Endodermal cell (in vitro differentiated cells): ENCODE measurements at regions not wholly inside any gene's neighbourhood (a gene's known extent, or its start where the extent isn't known, plus 50 kb on each side); places are given as distances from the start of the nearest gene placed in this dataset.

Source experiments
- DNase-seq: peaks from one replicate; pipeline ENCODE4 v3.0.0-alpha.2; 2017
- H3K27ac ChIP-seq: 2 replicates; pipeline ENCODE4 v1.5.1; 2013; ENCODE audit warnings: mild to moderate bottlenecking, low read depth, low read length, moderate library complexity
- H3K27me3 ChIP-seq: 2 replicates; pipeline ENCODE4 v1.6.1; 2013; ENCODE audit warnings: mild to moderate bottlenecking, low read length, moderate library complexity; ENCODE audit not compliant: insufficient read depth, control insufficient read depth, poor library complexity, severe bottlenecking
- H3K36me3 ChIP-seq: 2 replicates; pipeline ENCODE4 v1.7.0; 2013; ENCODE audit warnings: mild to moderate bottlenecking, low read length, moderate library complexity; ENCODE audit not compliant: control insufficient read depth, insufficient read depth
- H3K4me1 ChIP-seq: one replicate; pipeline ENCODE4 v1.7.0; 2013; ENCODE audit warnings: low read length; ENCODE audit not compliant: control insufficient read depth, insufficient read depth
- H3K4me3 ChIP-seq: 2 replicates; pipeline ENCODE4 v1.5.1; 2013; ENCODE audit warnings: mild to moderate bottlenecking, low read length, moderate library complexity
- H3K9ac ChIP-seq: 2 replicates; pipeline ENCODE4 v1.6.1; 2013; ENCODE audit warnings: mild to moderate bottlenecking, low read length, moderate library complexity; ENCODE audit not compliant: poor library complexity, severe bottlenecking; ENCODE audit errors: extremely low read depth
- H3K9me3 ChIP-seq: 2 replicates; pipeline ENCODE4 v1.6.1; 2013; ENCODE audit warnings: mild to moderate bottlenecking, low read length, moderate library complexity; ENCODE audit not compliant: control insufficient read depth
- H3K27ac Mint-ChIP-seq: 2 replicates; pipeline ENCODE4 v1.8.0; 2020; ENCODE audit warnings: mixed read lengths
- H3K27me3 Mint-ChIP-seq: 2 replicates; pipeline ENCODE4 v1.8.0; 2021; ENCODE audit warnings: mild to moderate bottlenecking, mixed read lengths; ENCODE audit not compliant: insufficient read depth
- H3K36me3 Mint-ChIP-seq: 2 replicates; pipeline ENCODE4 v1.8.0; 2020; ENCODE audit warnings: low read depth, mixed read lengths
- H3K4me1 Mint-ChIP-seq: 2 replicates; pipeline ENCODE4 v1.8.0; 2020; ENCODE audit warnings: mixed read lengths
- H3K4me3 Mint-ChIP-seq: 2 replicates; pipeline ENCODE4 v1.8.0; 2020; ENCODE audit warnings: mild to moderate bottlenecking, moderate library complexity, mixed read lengths
- H3K9me3 Mint-ChIP-seq: 2 replicates; pipeline ENCODE4 v1.8.0; 2020; ENCODE audit warnings: mild to moderate bottlenecking, mixed read lengths
- CTCF ChIP-seq: fragments of 200-600 bp; sonication (generic); conservative IDR thresholded peaks from 2 replicates; pipeline ENCODE4 v1.5.0; 2021; ENCODE audit warnings: antibody characterized with exemption, mild to moderate bottlenecking
- WGBS, 2 experiments: methylation state at CpG; one replicate each; pipeline versions ENCODE4 v1.1.5 to v1.1.7; 2013; ENCODE audit warnings: missing lambda C conversion rate in 2 of 2, mixed read lengths in 1 of 2; ENCODE audit not compliant: insufficient coverage in 1 of 2, insufficient read length in 1 of 2; 5-methylcytosine and 5-hydroxymethylcytosine counted together

GRCh38 chr5:82405161-82405560 lies 127.0 kb upstream of the RPS23 start:
- H3K27ac Mint-ChIP-seq = no peak overlapping the region
- no peak overlapping the region for H3K4me3 Mint-ChIP-seq
- Histone ChIP-seq H3K36me3 (no peaks in the 10 kb centered on the region), H3K4me3 (no peak overlapping the region), H3K27ac (no peak overlapping the region), H3K9me3 (peaks cover 19% of the 10 kb centered on the region), H3K27me3 (no peaks in the 10 kb centered on the region), H3K9ac (no peak overlapping the region), H3K4me1 (no peaks in the 10 kb centered on the region)
- H3K36me3 Mint-ChIP-seq = no peaks in the 10 kb centered on the region
- H3K9me3 Mint-ChIP-seq = peaks cover 32% of the 10 kb centered on the region
- no peak for TF ChIP-seq CTCF
- H3K4me1 Mint-ChIP-seq = peaks cover 16% of the 10 kb centered on the region
- no peak for DNase-seq
- peaks cover 8% of the 10 kb centered on the region for H3K27me3 Mint-ChIP-seq
- 71 to 86% methylated on average over 2 of the region's 2 CpGs for WGBS, 2 experiments

GRCh38 chr5:82404382-82404945 lies 126.3 kb upstream of the RPS23 start:
- peaks cover 32% of the 10 kb centered on the region for H3K9me3 Mint-ChIP-seq
- no peaks in the 10 kb centered on the region for H3K4me1 ChIP-seq
- no peak overlapping the region for H3K27ac ChIP-seq
- peaks cover 19% of the 10 kb centered on the region for H3K9me3 ChIP-seq
- H3K4me1 Mint-ChIP-seq = peaks cover 16% of the 10 kb centered on the region
- WGBS, 2 experiments = 95 to 100% methylated on average over 2 to 3 of the region's 3 CpGs
- H3K36me3 Mint-ChIP-seq = no peaks in the 10 kb centered on the region
- H3K27ac Mint-ChIP-seq = no peak overlapping the region
- H3K36me3 ChIP-seq = no peaks in the 10 kb centered on the region
- no peaks in the 10 kb centered on the region for H3K27me3 ChIP-seq
- H3K27me3 Mint-ChIP-seq = peaks cover 8% of the 10 kb centered on the region
- no peak overlapping the region for H3K9ac ChIP-seq
- DNase-seq = no peak
- no peak for TF ChIP-seq CTCF
- H3K4me3 ChIP-seq = no peak overlapping the region
- H3K4me3 Mint-ChIP-seq = no peak overlapping the region

DNA sequence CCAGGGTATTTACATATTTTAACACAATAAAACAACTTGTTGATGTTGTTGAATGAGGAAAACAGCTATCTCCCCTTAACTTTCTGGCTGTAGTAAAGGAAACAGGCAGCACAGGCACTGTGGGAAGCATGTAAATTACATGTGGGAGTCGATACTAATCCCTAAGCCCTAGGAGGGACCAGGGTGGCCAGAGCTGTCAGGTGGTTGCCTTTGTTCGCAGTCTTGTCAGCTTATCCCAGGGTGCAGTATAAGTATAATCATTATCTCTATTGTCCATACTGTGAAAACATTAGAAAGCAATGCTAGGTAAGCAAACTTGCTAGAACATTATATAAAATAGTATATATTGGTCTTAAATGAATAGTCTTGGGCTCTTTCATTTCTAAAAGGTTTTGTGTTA lies 125.6 kb upstream of the RPS23 start:
- Histone ChIP-seq H3K4me1 (no peaks in the 10 kb centered on the region), H3K4me3 (no peak overlapping the region), H3K27me3 (no peaks in the 10 kb centered on the region), H3K9ac (no peak overlapping the region), H3K9me3 (peaks cover 19% of the 10 kb centered on the region), H3K36me3 (no peaks in the 10 kb centered on the region), H3K27ac (no peak overlapping the region)
- peaks cover 16% of the 10 kb centered on the region for H3K4me1 Mint-ChIP-seq
- no peak for TF ChIP-seq CTCF
- WGBS, 2 experiments = 94% methylated on average over 2 of the region's 2 CpGs; no CpG with 5 or more reads in 1 of the 2 experiments
- peaks cover 8% of the 10 kb centered on the region for H3K27me3 Mint-ChIP-seq
- no peaks in the 10 kb centered on the region for H3K36me3 Mint-ChIP-seq
- H3K4me3 Mint-ChIP-seq = no peak overlapping the region
- no peak for DNase-seq
- H3K27ac Mint-ChIP-seq = no peak overlapping the region
- H3K9me3 Mint-ChIP-seq = peaks cover 32% of the 10 kb centered on the region
